Left ventricle myocardium inferior (tissue), 1 donor: ENCODE measurements at regions not wholly inside any gene's neighbourhood (a gene's known extent, or its start where the extent isn't known, plus 50 kb on each side); places are given as distances from the start of the nearest gene placed in this dataset.

Experiments used
- DNase-seq: peaks from one replicate; pipeline ENCODE4 v3.0.0-alpha.2; 2020
- H3K27ac ChIP-seq: fragments of 200-600 bp; replicated peaks from 2 replicates; pipeline ENCODE4 v1.8.0; 2021
- H3K27me3 ChIP-seq: fragments of 200-600 bp; 2 replicates; pipeline ENCODE4 v1.8.0; 2021; ENCODE audit warnings: low read depth
- H3K36me3 ChIP-seq: fragments of 200-600 bp; 2 replicates; pipeline ENCODE4 v1.8.0; 2021
- H3K4me1 ChIP-seq: fragments of 200-600 bp; 2 replicates; pipeline ENCODE4 v1.8.0; 2021
- H3K4me3 ChIP-seq: fragments of 200-600 bp; 2 replicates; pipeline ENCODE4 v1.8.0; 2021; ENCODE audit warnings: mild to moderate bottlenecking, moderate library complexity
- H3K9me3 ChIP-seq: fragments of 200-600 bp; replicated peaks from 2 replicates; pipeline ENCODE4 v1.8.0; 2021
- CTCF ChIP-seq: fragments of 200-600 bp; IDR thresholded peaks from 2 replicates; pipeline ENCODE4 v1.8.0; 2021; ENCODE audit warnings: antibody characterized with exemption, mild to moderate bottlenecking, borderline replicate concordance
- intact Hi-C: fragments of 100-400 bp; cut with micrococcal nuclease; formaldehyde crosslinking; loops from one replicate; pipeline ENCODE4 v1.11.0; 2022
- donor health status: DM: no; HTN: yes; CAD: no; lungs with severe emphysema.

DNA sequence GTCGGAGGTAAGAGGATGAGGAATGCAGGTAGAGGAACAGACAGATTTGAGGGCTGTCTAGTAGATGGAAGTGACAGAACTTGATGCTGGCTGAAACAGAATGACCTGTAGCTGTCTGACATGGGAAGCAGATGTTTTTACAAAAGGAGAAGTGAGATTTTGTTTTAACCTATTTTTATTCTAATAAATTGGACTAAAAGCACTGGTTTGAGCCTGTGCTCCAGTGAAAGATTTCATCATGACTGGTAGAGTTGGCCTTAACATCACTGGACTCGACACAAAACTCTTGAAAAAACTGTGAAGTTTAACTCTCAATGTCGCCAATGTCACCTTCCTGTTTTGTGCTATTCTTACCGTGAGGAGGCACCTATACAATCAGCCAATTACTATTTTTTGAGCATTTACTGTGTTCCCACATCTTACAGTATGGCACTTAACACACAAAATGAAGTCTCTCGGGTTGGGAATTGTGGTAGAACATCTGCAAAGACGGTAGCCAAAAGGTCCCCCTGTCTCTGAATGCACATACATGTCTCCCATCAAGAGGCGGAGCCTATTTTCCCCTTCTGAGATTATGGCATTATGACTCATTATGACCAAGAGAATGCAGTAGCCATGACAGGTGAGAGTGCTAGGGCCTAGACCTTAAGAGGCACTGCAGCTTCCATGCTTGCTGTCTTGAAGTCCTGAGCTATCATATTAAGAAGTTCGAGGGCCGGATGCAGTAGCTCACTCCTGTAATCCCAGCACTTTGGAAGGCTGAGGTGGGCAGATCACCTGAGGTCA is 93.2 kb downstream of the FOXF2 start:
- no peak for DNase-seq
- no peaks in the 10 kb centered on the region for H3K9me3 ChIP-seq
- H3K36me3 ChIP-seq, result no peaks in the 10 kb centered on the region
- peaks cover 29% of the 10 kb centered on the region for H3K27me3 ChIP-seq
- no peak overlapping the region for H3K27ac ChIP-seq
- no peaks in the 10 kb centered on the region for H3K4me1 ChIP-seq
- TF ChIP-seq CTCF, result no peak
- no peak overlapping the region for H3K4me3 ChIP-seq
- intact Hi-C loops, result no loop called here

DNA sequence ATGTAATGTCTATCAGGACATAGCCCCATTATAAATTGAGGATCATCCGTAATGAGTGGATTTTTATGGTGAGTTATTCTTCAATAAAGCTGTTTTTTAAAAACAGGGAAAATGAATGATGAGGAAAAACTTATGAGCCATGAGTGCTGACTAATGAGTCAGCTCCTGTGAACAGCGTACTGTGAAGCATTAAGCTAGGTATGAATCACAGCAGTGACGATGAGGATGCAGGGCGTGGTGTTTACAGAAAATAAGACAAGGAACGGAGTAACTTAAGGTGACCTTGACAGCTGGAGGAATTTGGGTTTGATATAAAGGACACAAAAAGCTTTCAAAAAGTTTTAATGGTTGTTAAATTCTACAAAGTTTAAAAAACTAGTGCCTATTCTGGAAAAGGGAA is 96.3 kb downstream of the FOXF2 start:
- no peak for TF ChIP-seq CTCF
- Histone ChIP-seq H3K27me3 (peaks cover 22% of the 10 kb centered on the region), H3K9me3 (no peaks in the 10 kb centered on the region), H3K36me3 (no peaks in the 10 kb centered on the region), H3K4me3 (no peak overlapping the region), H3K27ac (no peak overlapping the region), H3K4me1 (no peaks in the 10 kb centered on the region)
- DNase-seq, result no peak
- intact Hi-C loops, result no loop called here

DNA sequence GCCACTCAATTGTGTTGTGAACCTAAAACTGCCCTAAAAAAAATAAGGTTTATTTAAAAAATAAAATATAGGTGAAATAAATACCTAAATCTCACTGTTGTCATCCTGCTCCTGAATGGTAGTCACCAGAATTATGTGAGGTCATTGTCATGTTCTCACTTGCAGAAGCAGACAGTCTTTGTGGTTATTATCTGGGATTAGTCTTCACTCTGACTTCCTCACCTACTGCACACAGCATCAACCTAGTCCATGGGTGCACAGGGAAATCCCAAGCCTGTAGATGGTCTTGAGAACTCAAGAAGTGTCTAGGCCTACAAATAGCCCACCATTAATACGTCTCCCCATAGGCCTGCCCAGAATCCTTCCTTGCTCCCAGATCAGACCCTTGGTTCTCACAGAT is 97.0 kb downstream of the FOXF2 start:
- no peak for TF ChIP-seq CTCF
- DNase-seq, result no peak
- intact Hi-C loops, result no loop called here
- no peaks in the 10 kb centered on the region for H3K4me1 ChIP-seq
- peaks cover 15% of the 10 kb centered on the region for H3K27me3 ChIP-seq
- H3K4me3 ChIP-seq, result no peak overlapping the region
- H3K27ac ChIP-seq, result no peak overlapping the region
- no peaks in the 10 kb centered on the region for H3K9me3 ChIP-seq
- no peaks in the 10 kb centered on the region for H3K36me3 ChIP-seq

DNA sequence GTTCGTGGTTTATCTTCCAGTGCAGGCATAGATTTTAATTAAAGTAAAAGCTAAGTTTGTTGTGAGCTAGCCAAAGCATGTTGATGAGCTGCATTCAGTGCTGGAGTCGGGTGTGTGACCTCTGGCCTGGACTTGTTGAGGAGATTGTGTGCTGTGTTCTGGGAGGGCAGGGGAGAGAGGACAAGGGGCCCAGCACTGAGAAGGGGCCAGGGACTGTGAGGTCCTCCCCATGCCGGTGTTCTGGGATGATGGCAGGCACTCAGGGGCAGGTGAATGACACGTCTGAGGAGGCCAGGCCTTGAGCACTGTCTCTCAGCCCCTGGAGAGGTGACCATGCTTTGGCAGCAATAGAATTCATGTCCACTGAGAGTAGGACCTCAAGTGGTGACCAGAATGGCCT is 97.9 kb downstream of the FOXF2 start:
- no peak for DNase-seq
- H3K36me3 ChIP-seq, result no peaks in the 10 kb centered on the region
- H3K4me3 ChIP-seq, result no peak overlapping the region
- H3K9me3 ChIP-seq, result no peaks in the 10 kb centered on the region
- H3K27me3 ChIP-seq, result peaks cover 7% of the 10 kb centered on the region
- intact Hi-C loops, result no loop called here
- no peak for TF ChIP-seq CTCF
- no peaks in the 10 kb centered on the region for H3K4me1 ChIP-seq
- H3K27ac ChIP-seq, result no peak overlapping the region

DNA sequence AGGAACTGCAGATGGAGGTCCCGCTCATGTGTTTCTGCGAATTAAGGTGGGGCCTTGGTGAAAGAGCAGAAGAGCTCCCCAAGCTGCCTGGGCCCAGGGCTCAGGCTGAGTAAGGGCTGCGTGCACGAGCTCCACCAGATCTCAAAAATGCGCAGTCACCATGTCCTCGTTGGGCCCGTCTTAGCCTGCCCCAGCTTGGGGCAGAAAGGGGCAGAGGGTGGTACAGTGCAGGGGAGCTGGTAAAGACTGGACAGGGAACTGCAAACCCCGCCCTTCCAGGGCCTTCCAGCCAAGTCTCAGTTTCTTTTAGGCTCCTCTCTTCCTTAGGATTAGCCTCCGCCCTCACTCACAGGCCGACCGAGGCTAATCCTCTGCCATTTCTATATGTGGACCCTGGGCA is 101.6 kb downstream of the FOXF2 start:
- TF ChIP-seq CTCF, result no peak
- intact Hi-C loops, result no loop called here
- H3K4me3 ChIP-seq, result no peak overlapping the region
- H3K27me3 ChIP-seq, result no peaks in the 10 kb centered on the region
- H3K9me3 ChIP-seq, result peaks cover 8% of the 10 kb centered on the region
- no peak for DNase-seq
- H3K36me3 ChIP-seq, result no peaks in the 10 kb centered on the region
- no peaks in the 10 kb centered on the region for H3K4me1 ChIP-seq
- no peak overlapping the region for H3K27ac ChIP-seq
